HG02938 (cell line): ENCODE measurements at regions not wholly inside any gene's neighbourhood (a gene's known extent, or its start where the extent isn't known, plus 50 kb on each side); places are given as distances from the start of the nearest gene placed in this dataset.

Source experiments
- ATAC-seq: cut with Tn5 transposase; IDR thresholded peaks from one replicate; pipeline ENCODE4 v1.9.1; 2021; ENCODE audit warnings: mild to moderate bottlenecking, moderate library complexity; ENCODE audit not compliant: unreplicated experiment

- no peak for ATAC-seq
Measured at GRCh38 chr1:199856216-199856780, 171.2 kb upstream of the NR5A2 start.

GRCh38 chr1:199857108-199857507 is 170.4 kb upstream of the NR5A2 start:
- ATAC-seq: no peak

- ATAC-seq: no peak
Measured at GRCh38 chr1:199857516-199857915, 170.0 kb upstream of the NR5A2 start.

GRCh38 chr1:199858171-199858570 is 169.3 kb upstream of the NR5A2 start:
- ATAC-seq: no peak

- no peak for ATAC-seq
Measured at GRCh38 chr1:199858856-199859255, 168.7 kb upstream of the NR5A2 start.

GRCh38 chr1:199859491-199859933 is 168.0 kb upstream of the NR5A2 start:
- no peak for ATAC-seq

- no peak for ATAC-seq
Measured at GRCh38 chr1:199861020-199861795, 166.3 kb upstream of the NR5A2 start.

- ATAC-seq: no peak
Measured at GRCh38 chr1:199862047-199862446, 165.5 kb upstream of the NR5A2 start.

- no peak for ATAC-seq
Measured at GRCh38 chr1:199866210-199866617, 161.3 kb upstream of the NR5A2 start.

GRCh38 chr1:199867601-199868000 is 159.9 kb upstream of the NR5A2 start:
- no peak for ATAC-seq

- ATAC-seq: no peak
Measured at GRCh38 chr1:199868777-199869176, 158.7 kb upstream of the NR5A2 start.

- ATAC-seq: no peak
Measured at GRCh38 chr1:199875337-199875736, 152.2 kb upstream of the NR5A2 start.

- ATAC-seq: no peak
Measured at GRCh38 chr1:199875856-199876255, 151.7 kb upstream of the NR5A2 start.

- ATAC-seq: no peak
Measured at GRCh38 chr1:199877526-199878384, 149.8 kb upstream of the NR5A2 start.

GRCh38 chr1:199878823-199879222 is 148.7 kb upstream of the NR5A2 start:
- ATAC-seq: no peak

GRCh38 chr1:199898654-199899053 is 128.9 kb upstream of the NR5A2 start:
- ATAC-seq: no peak

- ATAC-seq: no peak
Measured at GRCh38 chr1:199901341-199901740, 126.2 kb upstream of the NR5A2 start.

GRCh38 chr1:199907361-199907760 is 120.1 kb upstream of the NR5A2 start:
- no peak for ATAC-seq

- no peak for ATAC-seq
Measured at GRCh38 chr1:199909137-199909536, 118.4 kb upstream of the NR5A2 start.

GRCh38 chr1:199913318-199913717 is 114.2 kb upstream of the NR5A2 start:
- no peak for ATAC-seq

- no peak for ATAC-seq
Measured at GRCh38 chr1:199914546-199914945, 113.0 kb upstream of the NR5A2 start.
